Heart left ventricle (tissue), 16 donors: ENCODE measurements at regions not wholly inside any gene's neighbourhood (a gene's known extent, or its start where the extent isn't known, plus 50 kb on each side); places are given as distances from the start of the nearest gene placed in this dataset.

ENCODE experiments used
- ATAC-seq, 4 donors: fragments of 200-7000 bp; cut with Tn5 transposase; one replicate each; pipeline ENCODE4 v1.9.1; 2020 to 2022; ENCODE audit warnings: moderate library complexity in 4 of 4, mild to moderate bottlenecking in 3 of 4, moderate number of reproducible peaks in 1 of 4
- DNase-seq, 5 donors: peaks; one replicate each; pipeline ENCODE4 v3.0.0-alpha.2; 2020
- H3K27ac ChIP-seq, 12 donors: fragments of 200-600 bp; sonication (generic) in 4 of 12; one replicate each; pipeline versions ENCODE4 v1.5.0 to v1.8.0; 2016 to 2022; ENCODE audit warnings: mild to moderate bottlenecking in 2 of 12
- H3K27me3 ChIP-seq, 9 donors: fragments of 200-600 bp; sonication (generic) in 2 of 9; one replicate each; pipeline versions ENCODE4 v1.5.1 to v1.8.0; 2016 to 2022; ENCODE audit warnings: mild to moderate bottlenecking in 3 of 9
- H3K36me3 ChIP-seq, 9 donors: fragments of 200-600 bp; sonication (generic) in 2 of 9; one replicate each; pipeline versions ENCODE4 v1.5.0 to v1.8.0; 2018 to 2022; ENCODE audit warnings: mild to moderate bottlenecking in 2 of 9
- H3K4me1 ChIP-seq, 12 donors: fragments of 200-600 bp; sonication (generic) in 4 of 12; one replicate each; pipeline versions ENCODE4 v1.5.0 to v1.8.0; 2016 to 2022; ENCODE audit warnings: mild to moderate bottlenecking in 3 of 12
- H3K4me3 ChIP-seq, 12 donors: fragments of 200-600 bp; sonication (generic) in 4 of 12; one replicate each; pipeline versions ENCODE4 v1.5.0 to v1.8.0; 2017 to 2022; ENCODE audit warnings: mild to moderate bottlenecking in 9 of 12, moderate library complexity in 4 of 12
- H3K9me3 ChIP-seq, 12 donors: fragments of 200-600 bp; sonication (generic) in 4 of 12; one replicate each; pipeline versions ENCODE4 v1.5.0 to v1.8.0; 2016 to 2022; ENCODE audit warnings: mild to moderate bottlenecking in 1 of 12
- POLR2A ChIP-seq, 2 donors: fragments of 450-650 bp; IDR thresholded peaks; one replicate each; pipeline ENCODE4 v1.6.1; 2017; ENCODE audit warnings: antibody characterized with exemption in 2 of 2, mild to moderate bottlenecking in 2 of 2, moderate library complexity in 2 of 2
- WGBS, 4 donors: extraction: QIAGEN DNeasy Blood & Tissue Kit in 2 of 4; methylation state at CpG; one replicate each; pipeline versions ENCODE4 v1.1.5 to v1.1.7; 2013 to 2018; 5-methylcytosine and 5-hydroxymethylcytosine counted together
- intact Hi-C, 10 donors: fragments of 100-400 bp; cut with DNase I; formaldehyde crosslinking; loops; one replicate each; pipeline versions ENCODE4 v1.11.1 to v1.14.2; 2022
- TF ChIP-seq, protein P1 (sequence below), 12 donors: fragments of 200-600 bp; sonication (generic) in 4 of 12; IDR thresholded peaks; one replicate each; pipeline versions ENCODE4 v1.5.0 to v1.8.0; 2018 to 2022; ENCODE audit warnings: antibody characterized with exemption in 12 of 12, mild to moderate bottlenecking in 5 of 12
- donor health status: ischemic (EF 13 %, LVEDD 7.1; RV severe dilation, severe dysfunction).
- donor health status: healthy with polysubstance abuse.
- donor health status: DM: no; HTN: yes; CAD: no.
- donor health status: DM: no; HTN: no; CAD: no.
- donor health status: ischemic (EF 25% LVEDD 6.9; RV normal size, moderate dysfunction).
- donor health status: ischemic (EF 25% LVEDD 5.7; RV mildly dilated, moderate dysfunction).
- donor health status: healthy.
- donor health status: DM: yes; HTN: yes; CAD: no.
- donor health status: ischemic (EF 35%, LVEDD 5.7; RV mildly dilated, moderate dysfunction).
- donor health status: nonischemic (EF 11% LVEDD 7.7; RV severe dilation, severe dysfunction).
- donor health status: DM: yes; HTN: yes; CAD: no.
- donor health status: PGD.
- donor health status: ischemic (EF 29% LVEDD 5.4; RV normal size, mild dysfunction).
- donor health status: nonischemic (EF 23%, LVEDD 6.1; RV moderate dilation, normal function).

DNA sequence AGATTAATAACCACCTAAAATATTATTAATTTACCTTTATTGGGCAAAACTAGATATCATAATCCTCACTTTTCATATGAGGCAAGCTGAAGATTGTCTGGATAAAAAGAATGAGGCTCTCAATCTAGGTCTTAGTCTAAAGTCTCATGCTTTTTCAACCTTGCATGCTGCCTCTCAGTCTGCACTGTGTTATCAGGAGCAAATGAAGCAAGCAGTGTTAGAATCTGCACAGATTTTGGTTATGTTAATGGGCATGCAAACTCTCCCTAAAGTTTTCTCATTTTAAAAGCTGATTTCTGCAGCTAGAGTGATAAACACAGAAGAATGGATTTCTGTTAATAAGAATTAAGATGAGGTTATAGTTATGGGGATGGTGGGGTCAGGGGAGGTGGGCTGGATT, 350.7 kb upstream of the C11orf87 start:
- intact Hi-C loops, result loop anchor here in 5 of 10 donors (1.0 to 10.0 kb wide), 5 partner anchors 86 to 234 kb away; no protein-coding TSS in a partner anchor

DNA sequence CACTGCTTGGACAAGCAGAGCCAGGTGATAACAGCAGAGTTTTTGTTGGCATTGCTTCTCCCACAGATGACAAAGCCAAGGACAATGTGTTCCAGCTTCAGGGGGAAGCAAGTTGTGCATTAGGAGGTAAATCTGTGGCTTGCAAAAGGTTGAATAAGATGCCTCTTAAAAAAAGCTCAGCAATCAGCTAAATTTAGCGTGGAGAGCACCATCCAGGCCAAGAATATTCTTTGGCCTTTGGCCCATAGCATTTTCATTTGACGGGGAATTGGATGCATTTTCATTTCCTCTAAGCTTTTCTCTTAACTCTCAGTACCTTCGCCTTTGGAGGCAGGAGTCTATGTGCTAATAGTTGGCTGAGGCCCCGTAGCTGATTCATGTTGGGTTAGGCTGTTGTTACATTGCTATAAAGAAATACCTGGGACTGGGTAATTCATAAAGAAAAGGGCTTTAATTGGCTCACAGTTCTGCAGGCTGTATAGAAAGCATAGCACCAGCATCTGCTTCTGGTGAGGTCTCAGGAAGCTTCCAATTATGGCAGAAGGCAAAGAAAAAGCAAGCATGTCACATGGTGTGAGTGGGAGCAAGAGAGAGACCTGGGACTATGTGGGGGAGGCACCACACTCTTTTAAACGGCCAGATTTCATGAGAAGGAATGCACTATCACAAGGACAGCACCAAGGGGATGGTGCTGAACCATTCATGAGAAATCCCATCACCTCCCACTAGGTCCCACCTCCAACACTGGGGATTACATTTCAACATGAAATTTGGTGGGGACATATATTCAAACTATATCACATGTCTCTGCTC, 350.1 kb upstream of the C11orf87 start:
- peak overlapping the region in 10 of 12 donors; percentile 20 to 84 (median 51) for H3K27ac ChIP-seq
- 12 to 24% (median 13%) methylated on average over 5 of the region's 5 CpGs for WGBS, 4 donors
- H3K9me3 ChIP-seq, result peaks cover 0 to 13% (median 5%) of the 10 kb centered on the region in 12 donors
- no peak overlapping the region for H3K4me3 ChIP-seq
- DNase-seq (peak in 4 of 5 donors; percentile 23 to 69 (median 31)), ATAC-seq (peak; percentile 89 to 95 (median 92))
- no peaks in the 10 kb centered on the region for H3K36me3 ChIP-seq
- peaks cover 0 to 30% (median 12%) of the 10 kb centered on the region in 12 donors for H3K4me1 ChIP-seq
- intact Hi-C loops, result loop anchor here in 5 of 10 donors (1.0 to 10.0 kb wide), 5 partner anchors 87 to 233 kb away; no protein-coding TSS in a partner anchor
- TF ChIP-seq, protein P1, sequence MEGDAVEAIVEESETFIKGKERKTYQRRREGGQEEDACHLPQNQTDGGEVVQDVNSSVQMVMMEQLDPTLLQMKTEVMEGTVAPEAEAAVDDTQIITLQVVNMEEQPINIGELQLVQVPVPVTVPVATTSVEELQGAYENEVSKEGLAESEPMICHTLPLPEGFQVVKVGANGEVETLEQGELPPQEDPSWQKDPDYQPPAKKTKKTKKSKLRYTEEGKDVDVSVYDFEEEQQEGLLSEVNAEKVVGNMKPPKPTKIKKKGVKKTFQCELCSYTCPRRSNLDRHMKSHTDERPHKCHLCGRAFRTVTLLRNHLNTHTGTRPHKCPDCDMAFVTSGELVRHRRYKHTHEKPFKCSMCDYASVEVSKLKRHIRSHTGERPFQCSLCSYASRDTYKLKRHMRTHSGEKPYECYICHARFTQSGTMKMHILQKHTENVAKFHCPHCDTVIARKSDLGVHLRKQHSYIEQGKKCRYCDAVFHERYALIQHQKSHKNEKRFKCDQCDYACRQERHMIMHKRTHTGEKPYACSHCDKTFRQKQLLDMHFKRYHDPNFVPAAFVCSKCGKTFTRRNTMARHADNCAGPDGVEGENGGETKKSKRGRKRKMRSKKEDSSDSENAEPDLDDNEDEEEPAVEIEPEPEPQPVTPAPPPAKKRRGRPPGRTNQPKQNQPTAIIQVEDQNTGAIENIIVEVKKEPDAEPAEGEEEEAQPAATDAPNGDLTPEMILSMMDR (IDR thresholded peaks at IDR 0.05), result no peak
- no peak for TF ChIP-seq POLR2A (IDR thresholded peaks at IDR 0.05)
- no peaks in the 10 kb centered on the region for H3K27me3 ChIP-seq

More for the DNA sequence above, 350.7 kb upstream of the C11orf87 start:
- H3K4me3 ChIP-seq, result no peak overlapping the region
- H3K9me3 ChIP-seq, result peaks cover 0 to 13% (median 5%) of the 10 kb centered on the region in 12 donors
- H3K27ac ChIP-seq, result peak overlapping the region in 8 of 12 donors; percentile 38 to 84 (median 58)
- TF ChIP-seq, protein P1 (IDR thresholded peaks at IDR 0.05), result no peak
- TF ChIP-seq POLR2A (IDR thresholded peaks at IDR 0.05), result no peak
- no peaks in the 10 kb centered on the region for H3K36me3 ChIP-seq
- DNase-seq (no peak), ATAC-seq (peak in 2 of 4 donors; percentile 14 to 18)
- peaks cover 0 to 23% (median 12%) of the 10 kb centered on the region in 12 donors for H3K4me1 ChIP-seq
- H3K27me3 ChIP-seq, result no peaks in the 10 kb centered on the region

DNA sequence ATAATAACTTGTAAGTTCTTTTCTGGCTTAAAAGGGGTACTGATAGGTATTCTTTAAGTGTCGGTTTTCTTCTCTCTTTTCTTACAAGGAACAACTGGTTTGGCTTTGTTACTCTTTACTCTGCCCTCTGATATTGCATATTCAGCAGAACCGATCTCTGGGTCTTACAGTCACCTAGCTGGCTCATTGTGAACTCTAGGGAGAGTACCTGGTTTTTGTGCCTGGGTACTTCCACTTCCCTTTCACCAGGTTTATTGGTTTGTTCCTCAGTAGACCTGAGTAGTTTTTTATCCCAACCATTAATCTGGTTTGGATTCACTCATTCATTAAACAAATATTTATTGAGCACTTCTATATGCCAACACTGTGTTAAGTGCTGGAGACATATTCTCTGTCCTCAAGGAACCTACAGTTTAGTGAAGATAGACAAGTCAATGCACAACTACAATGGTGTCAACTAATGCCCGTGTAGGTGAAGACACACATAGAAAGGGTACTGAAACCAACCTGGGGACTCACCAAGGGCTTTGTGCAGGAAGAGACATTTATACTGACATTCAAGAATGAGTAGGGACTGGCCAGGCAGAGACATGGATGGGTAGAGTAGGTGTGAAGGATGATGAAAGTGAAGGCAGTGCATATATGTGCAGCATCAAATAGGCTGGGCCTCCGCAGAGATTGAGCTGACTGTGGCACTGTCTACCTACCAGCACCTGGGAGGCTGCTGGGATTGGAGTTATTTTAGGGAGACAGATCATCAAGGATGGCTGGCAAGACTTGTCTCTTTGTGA, 348.8 kb upstream of the C11orf87 start:
- H3K4me1 ChIP-seq, result peaks cover 0 to 31% (median 12%) of the 10 kb centered on the region in 12 donors
- H3K36me3 ChIP-seq, result no peaks in the 10 kb centered on the region
- 88 to 93% (median 91%) methylated on average over 4 of the region's 4 CpGs for WGBS, 4 donors
- no peak for ATAC-seq
- no peak for TF ChIP-seq POLR2A (IDR thresholded peaks at IDR 0.05)
- TF ChIP-seq, protein P1 (IDR thresholded peaks at IDR 0.05), result no peak
- H3K27ac ChIP-seq, result no peak overlapping the region
- H3K4me3 ChIP-seq, result no peak overlapping the region
- H3K9me3 ChIP-seq, result peaks cover 0 to 13% (median 5%) of the 10 kb centered on the region in 12 donors
- H3K27me3 ChIP-seq, result no peaks in the 10 kb centered on the region
- DNase-seq, result no peak
- intact Hi-C loops, result loop anchor here in 4 of 10 donors (5.0 to 10.0 kb wide), 4 partner anchors 88 to 232 kb away; no protein-coding TSS in a partner anchor
